Endodermal cell (in vitro differentiated cells): ENCODE measurements at regions not wholly inside any gene's neighbourhood (a gene's known extent, or its start where the extent isn't known, plus 50 kb on each side); places are given as distances from the start of the nearest gene placed in this dataset.

Experiments used
- DNase-seq: peaks from one replicate; pipeline ENCODE4 v3.0.0-alpha.2; 2017
- H3K27ac ChIP-seq: 2 replicates; pipeline ENCODE4 v1.5.1; 2013; ENCODE audit warnings: mild to moderate bottlenecking, low read depth, low read length, moderate library complexity
- H3K27me3 ChIP-seq: 2 replicates; pipeline ENCODE4 v1.6.1; 2013; ENCODE audit warnings: mild to moderate bottlenecking, low read length, moderate library complexity; ENCODE audit not compliant: insufficient read depth, control insufficient read depth, poor library complexity, severe bottlenecking
- H3K36me3 ChIP-seq: 2 replicates; pipeline ENCODE4 v1.7.0; 2013; ENCODE audit warnings: mild to moderate bottlenecking, low read length, moderate library complexity; ENCODE audit not compliant: control insufficient read depth, insufficient read depth
- H3K4me1 ChIP-seq: one replicate; pipeline ENCODE4 v1.7.0; 2013; ENCODE audit warnings: low read length; ENCODE audit not compliant: control insufficient read depth, insufficient read depth
- H3K4me3 ChIP-seq: 2 replicates; pipeline ENCODE4 v1.5.1; 2013; ENCODE audit warnings: mild to moderate bottlenecking, low read length, moderate library complexity
- H3K9ac ChIP-seq: 2 replicates; pipeline ENCODE4 v1.6.1; 2013; ENCODE audit warnings: mild to moderate bottlenecking, low read length, moderate library complexity; ENCODE audit not compliant: poor library complexity, severe bottlenecking; ENCODE audit errors: extremely low read depth
- H3K9me3 ChIP-seq: 2 replicates; pipeline ENCODE4 v1.6.1; 2013; ENCODE audit warnings: mild to moderate bottlenecking, low read length, moderate library complexity; ENCODE audit not compliant: control insufficient read depth
- H3K27ac Mint-ChIP-seq: 2 replicates; pipeline ENCODE4 v1.8.0; 2020; ENCODE audit warnings: mixed read lengths
- H3K27me3 Mint-ChIP-seq: 2 replicates; pipeline ENCODE4 v1.8.0; 2021; ENCODE audit warnings: mild to moderate bottlenecking, mixed read lengths; ENCODE audit not compliant: insufficient read depth
- H3K36me3 Mint-ChIP-seq: 2 replicates; pipeline ENCODE4 v1.8.0; 2020; ENCODE audit warnings: low read depth, mixed read lengths
- H3K4me1 Mint-ChIP-seq: 2 replicates; pipeline ENCODE4 v1.8.0; 2020; ENCODE audit warnings: mixed read lengths
- H3K4me3 Mint-ChIP-seq: 2 replicates; pipeline ENCODE4 v1.8.0; 2020; ENCODE audit warnings: mild to moderate bottlenecking, moderate library complexity, mixed read lengths
- H3K9me3 Mint-ChIP-seq: 2 replicates; pipeline ENCODE4 v1.8.0; 2020; ENCODE audit warnings: mild to moderate bottlenecking, mixed read lengths
- WGBS, 2 experiments: methylation state at CpG; one replicate each; pipeline versions ENCODE4 v1.1.5 to v1.1.7; 2013; ENCODE audit warnings: missing lambda C conversion rate in 2 of 2, mixed read lengths in 1 of 2; ENCODE audit not compliant: insufficient coverage in 1 of 2, insufficient read length in 1 of 2; 5-methylcytosine and 5-hydroxymethylcytosine counted together
- TF ChIP-seq, protein P1 (sequence below): fragments of 200-600 bp; sonication (generic); conservative IDR thresholded peaks from 2 replicates; pipeline ENCODE4 v1.5.0; 2021; ENCODE audit warnings: antibody characterized with exemption, mild to moderate bottlenecking

DNA sequence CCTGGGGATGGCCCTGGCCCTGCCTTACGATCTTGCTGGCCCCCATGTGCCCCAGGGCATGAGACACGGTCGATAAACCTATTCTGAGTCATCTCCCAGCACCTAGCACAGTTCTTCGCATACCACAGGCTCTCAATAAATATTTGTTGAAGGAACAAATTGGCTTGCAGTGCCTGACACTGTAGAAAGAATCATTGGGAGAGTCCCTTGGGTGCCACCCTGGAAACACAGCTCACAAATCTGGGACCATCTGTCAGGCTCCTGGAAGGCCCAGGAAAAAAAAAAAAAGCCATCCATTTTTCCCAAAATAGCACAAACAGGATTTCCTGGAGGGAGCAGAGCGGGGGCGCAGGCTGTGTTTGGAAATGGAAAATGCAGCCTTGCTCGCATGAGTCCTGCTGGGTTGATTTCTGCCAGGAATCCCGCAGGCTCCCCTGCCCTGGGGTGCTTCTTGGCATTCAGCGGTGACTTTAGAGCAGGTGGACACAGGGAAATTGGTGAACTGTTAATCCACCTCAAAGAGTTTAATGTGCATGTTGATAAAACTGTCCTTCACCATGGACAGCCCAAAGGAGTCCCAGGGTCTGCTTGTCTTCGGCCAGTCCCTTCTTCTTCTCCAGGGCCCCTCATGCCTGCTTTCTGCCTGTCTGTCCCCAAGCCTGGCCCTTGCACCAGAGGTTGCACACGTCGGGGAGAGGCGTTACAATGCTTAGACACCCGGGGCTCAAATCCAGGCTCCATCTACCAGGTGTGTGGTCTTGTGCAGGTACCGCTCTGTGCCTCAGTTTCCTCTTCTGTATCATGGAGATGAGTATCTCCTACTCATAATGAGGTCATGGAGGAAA lies 106.1 kb upstream of the RFLNA start:
- peaks cover 20% of the 10 kb centered on the region for H3K4me1 Mint-ChIP-seq

DNA sequence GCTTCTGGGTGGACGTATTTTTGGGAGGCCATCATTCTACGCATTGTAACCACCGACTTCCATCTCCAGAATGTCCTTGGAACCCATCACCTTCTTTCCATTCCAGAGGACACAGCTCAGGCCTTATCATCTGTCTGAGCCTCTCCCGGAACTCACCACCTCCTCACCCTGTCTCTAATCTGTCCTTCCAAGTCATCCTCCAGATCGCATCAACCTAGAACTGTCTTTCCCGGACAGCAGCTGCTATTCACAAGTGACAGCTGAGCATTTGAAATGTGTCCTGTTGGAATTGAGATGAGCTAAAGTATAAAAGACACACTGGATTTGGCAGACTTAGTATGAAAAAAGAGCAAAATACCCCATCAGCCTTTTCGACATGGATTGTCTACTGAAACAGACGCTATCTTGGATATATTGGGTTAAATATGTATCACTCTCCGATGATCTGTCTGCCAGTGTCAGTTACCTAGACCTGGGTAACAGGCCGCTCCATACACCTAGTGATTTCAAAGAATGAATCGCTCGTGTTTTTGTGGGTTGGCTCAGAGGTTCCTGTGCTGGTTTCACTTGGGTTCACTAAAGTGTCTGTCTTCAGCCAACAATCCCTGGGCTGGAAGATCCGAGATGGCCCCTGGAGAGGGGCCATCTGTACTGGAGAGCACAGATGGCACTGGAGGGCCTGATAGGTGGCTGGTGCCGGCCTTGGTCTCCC lies 104.4 kb upstream of the RFLNA start:
- TF ChIP-seq, protein P1, sequence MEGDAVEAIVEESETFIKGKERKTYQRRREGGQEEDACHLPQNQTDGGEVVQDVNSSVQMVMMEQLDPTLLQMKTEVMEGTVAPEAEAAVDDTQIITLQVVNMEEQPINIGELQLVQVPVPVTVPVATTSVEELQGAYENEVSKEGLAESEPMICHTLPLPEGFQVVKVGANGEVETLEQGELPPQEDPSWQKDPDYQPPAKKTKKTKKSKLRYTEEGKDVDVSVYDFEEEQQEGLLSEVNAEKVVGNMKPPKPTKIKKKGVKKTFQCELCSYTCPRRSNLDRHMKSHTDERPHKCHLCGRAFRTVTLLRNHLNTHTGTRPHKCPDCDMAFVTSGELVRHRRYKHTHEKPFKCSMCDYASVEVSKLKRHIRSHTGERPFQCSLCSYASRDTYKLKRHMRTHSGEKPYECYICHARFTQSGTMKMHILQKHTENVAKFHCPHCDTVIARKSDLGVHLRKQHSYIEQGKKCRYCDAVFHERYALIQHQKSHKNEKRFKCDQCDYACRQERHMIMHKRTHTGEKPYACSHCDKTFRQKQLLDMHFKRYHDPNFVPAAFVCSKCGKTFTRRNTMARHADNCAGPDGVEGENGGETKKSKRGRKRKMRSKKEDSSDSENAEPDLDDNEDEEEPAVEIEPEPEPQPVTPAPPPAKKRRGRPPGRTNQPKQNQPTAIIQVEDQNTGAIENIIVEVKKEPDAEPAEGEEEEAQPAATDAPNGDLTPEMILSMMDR: no peak
- H3K4me3 ChIP-seq: no peak overlapping the region
- no peak overlapping the region for H3K4me3 Mint-ChIP-seq
- H3K27ac ChIP-seq: no peak overlapping the region
- no peaks in the 10 kb centered on the region for H3K36me3 ChIP-seq
- peaks cover 12% of the 10 kb centered on the region for H3K4me1 ChIP-seq
- H3K27ac Mint-ChIP-seq: no peak overlapping the region
- H3K27me3 Mint-ChIP-seq: no peaks in the 10 kb centered on the region
- H3K9me3 Mint-ChIP-seq: peaks cover 8% of the 10 kb centered on the region
- H3K27me3 ChIP-seq: no peaks in the 10 kb centered on the region
- peaks cover 32% of the 10 kb centered on the region for H3K4me1 Mint-ChIP-seq
- no peaks in the 10 kb centered on the region for H3K36me3 Mint-ChIP-seq
- no peak for DNase-seq
- H3K9ac ChIP-seq: no peak overlapping the region
- 88 to 97% methylated on average over 12 to 14 of the region's 14 CpGs for WGBS, 2 experiments
- peaks cover 8% of the 10 kb centered on the region for H3K9me3 ChIP-seq

More for the DNA sequence above, 106.1 kb upstream of the RFLNA start:
- TF ChIP-seq, protein P1: no peak
- Histone ChIP-seq H3K4me1 (peaks cover 8% of the 10 kb centered on the region), H3K9ac (no peak overlapping the region), H3K27me3 (no peaks in the 10 kb centered on the region), H3K36me3 (no peaks in the 10 kb centered on the region), H3K4me3 (no peak overlapping the region), H3K27ac (no peak overlapping the region), H3K9me3 (peaks cover 6% of the 10 kb centered on the region)
- peaks cover 3% of the 10 kb centered on the region for H3K27me3 Mint-ChIP-seq
- DNase-seq: no peak
- H3K4me3 Mint-ChIP-seq: no peak overlapping the region
- WGBS, 2 experiments: 85 to 93% methylated on average over 8 to 15 of the region's 15 CpGs
- peaks cover 5% of the 10 kb centered on the region for H3K9me3 Mint-ChIP-seq
- no peaks in the 10 kb centered on the region for H3K36me3 Mint-ChIP-seq
- peak overlapping the region; percentile 37 for H3K27ac Mint-ChIP-seq

DNA sequence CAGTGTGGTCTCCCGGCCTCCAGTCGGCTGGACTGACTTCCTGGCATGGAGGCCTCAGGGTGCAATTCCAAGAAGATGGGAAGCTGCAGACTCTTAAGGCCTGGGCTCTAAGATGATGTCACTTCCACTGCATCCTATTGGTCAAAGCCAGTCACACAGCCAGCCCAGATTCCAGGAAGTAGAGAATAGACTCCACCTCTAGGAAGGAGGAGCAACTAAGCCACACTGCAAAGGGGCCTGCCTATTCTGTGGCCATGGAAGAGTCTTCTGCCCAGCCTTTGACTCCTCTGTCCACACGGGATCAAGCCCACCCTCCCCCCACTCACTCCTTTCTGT lies 103.9 kb upstream of the RFLNA start:
- H3K36me3 ChIP-seq: no peaks in the 10 kb centered on the region
- H3K4me1 Mint-ChIP-seq: peaks cover 31% of the 10 kb centered on the region
- H3K9ac ChIP-seq: no peak overlapping the region
- H3K27me3 ChIP-seq: no peaks in the 10 kb centered on the region
- H3K4me3 Mint-ChIP-seq: no peak overlapping the region
- H3K27ac Mint-ChIP-seq: no peak overlapping the region
- 87 to 92% methylated on average over 2 to 3 of the region's 3 CpGs for WGBS, 2 experiments
- peaks cover 12% of the 10 kb centered on the region for H3K4me1 ChIP-seq
- peaks cover 11% of the 10 kb centered on the region for H3K9me3 ChIP-seq
- DNase-seq: peak; percentile 69
- no peak overlapping the region for H3K27ac ChIP-seq
- TF ChIP-seq, protein P1: no peak
- H3K36me3 Mint-ChIP-seq: no peaks in the 10 kb centered on the region
- no peak overlapping the region for H3K4me3 ChIP-seq
- H3K9me3 Mint-ChIP-seq: peaks cover 10% of the 10 kb centered on the region
- H3K27me3 Mint-ChIP-seq: no peaks in the 10 kb centered on the region
